ENCODE measurements at regions not wholly inside any gene's neighbourhood (a gene's known extent, or its start where the extent isn't known, plus 50 kb on each side); places are given as distances from the start of the nearest gene placed in this dataset.
"Not testable (repeated sequence)": the region's sequence is repeated elsewhere in the genome, so short reads cannot be mapped to it uniquely, and the experiment has no call there.

- DNase-seq (ENCODE audit: low spot score): no peak
These were observed 83.9 kb upstream of the SLC39A10 start for GRCh38 chr2:195572895-195573683.

GRCh38 chr2:195570329-195570728 is 86.7 kb upstream of the SLC39A10 start:
- DNase-seq (ENCODE audit: low spot score): no peak

- DNase-seq (ENCODE audit: low spot score): no peak
These were observed 87.8 kb upstream of the SLC39A10 start for GRCh38 chr2:195569255-195569654.

GRCh38 chr2:195564625-195565135 is 92.3 kb upstream of the SLC39A10 start:
- not testable (repeated sequence) for DNase-seq (ENCODE audit: low spot score)

GRCh38 chr2:195563857-195564512 is 93.0 kb upstream of the SLC39A10 start:
- no peak for DNase-seq (ENCODE audit: low spot score)

- DNase-seq (ENCODE audit: low spot score): no peak
These were observed 94.2 kb upstream of the SLC39A10 start for GRCh38 chr2:195562570-195563566.

- DNase-seq (ENCODE audit: low spot score): peak; percentile 76
These were observed 95.7 kb upstream of the SLC39A10 start for GRCh38 chr2:195561116-195561921.

GRCh38 chr2:195560209-195560895 is 96.7 kb upstream of the SLC39A10 start:
- no peak for DNase-seq (ENCODE audit: low spot score)

- peak; percentile 76 for DNase-seq (ENCODE audit: low spot score)
These were observed 97.6 kb upstream of the SLC39A10 start for GRCh38 chr2:195559431-195559914.

- DNase-seq (ENCODE audit: low spot score): no peak
These were observed 101.1 kb upstream of the SLC39A10 start for GRCh38 chr2:195555971-195556370.

GRCh38 chr2:195552581-195552980 is 104.4 kb upstream of the SLC39A10 start:
- no peak for DNase-seq (ENCODE audit: low spot score)

GRCh38 chr2:195548198-195548940 is 108.7 kb upstream of the SLC39A10 start:
- no peak for DNase-seq (ENCODE audit: low spot score)

- DNase-seq (ENCODE audit: low spot score): not testable (repeated sequence)
These were observed 109.7 kb upstream of the SLC39A10 start for GRCh38 chr2:195547268-195547840.

GRCh38 chr2:195545811-195546210 is 111.2 kb upstream of the SLC39A10 start:
- no peak for DNase-seq (ENCODE audit: low spot score)

GRCh38 chr2:195543902-195544894 is 112.8 kb upstream of the SLC39A10 start:
- peak; percentile 77 for DNase-seq (ENCODE audit: low spot score)

- no peak for DNase-seq (ENCODE audit: low spot score)
These were observed 114.0 kb upstream of the SLC39A10 start for GRCh38 chr2:195543063-195543462.

- no peak for DNase-seq (ENCODE audit: low spot score)
These were observed 115.0 kb upstream of the SLC39A10 start for GRCh38 chr2:195542067-195542466.

- DNase-seq (ENCODE audit: low spot score): no peak
These were observed 118.1 kb upstream of the SLC39A10 start for GRCh38 chr2:195538937-195539336.
